H7 (cell line): ENCODE measurements at regions not wholly inside any gene's neighbourhood (a gene's known extent, or its start where the extent isn't known, plus 50 kb on each side); places are given as distances from the start of the nearest gene placed in this dataset.
A peak's percentile ranks its signal among the peaks of the same experiment; 100 is the strongest.

Source experiments
- DNase-seq: peaks from one replicate; pipeline ENCODE4 v3.0.0; 2012
- H3K27me3 ChIP-seq: 2 replicates; pipeline ENCODE4 v1.6.0; 2011; ENCODE audit warnings: mild to moderate bottlenecking, low read length; ENCODE audit not compliant: control insufficient read depth, insufficient read depth
- H3K36me3 ChIP-seq: replicated peaks from 2 replicates; pipeline ENCODE4 v1.5.1; 2011; ENCODE audit warnings: low read length; ENCODE audit not compliant: control insufficient read depth, insufficient read depth
- H3K4me3 ChIP-seq: 2 replicates; pipeline ENCODE4 v1.5.1; 2011; ENCODE audit warnings: low read depth, mild to moderate bottlenecking, control low read depth, low read length, moderate library complexity; ENCODE audit not compliant: insufficient read depth

DNA sequence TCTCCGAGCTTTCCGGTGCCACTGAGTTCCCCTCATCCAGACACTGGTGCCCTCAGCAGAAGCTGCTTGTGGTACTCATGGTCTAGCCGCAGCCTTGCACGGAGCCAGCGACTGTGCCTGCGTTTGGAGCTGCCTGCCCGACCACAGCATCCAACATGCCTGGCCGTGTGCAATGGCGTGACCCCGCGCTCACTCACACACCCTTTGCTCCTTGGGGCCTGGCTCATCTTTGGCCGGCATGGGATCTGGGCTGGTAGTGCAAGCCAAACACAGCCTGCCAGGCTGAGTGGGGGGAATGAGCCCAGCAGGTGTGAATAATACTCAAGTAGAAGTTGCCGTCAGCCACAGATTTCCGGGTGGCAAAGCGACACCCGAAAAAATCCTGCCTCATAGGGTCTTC, 1178.7 kb upstream of the GBE1 start:
- Histone ChIP-seq H3K27me3 (no peaks in the 10 kb centered on the region), H3K36me3 (no peaks in the 10 kb centered on the region), H3K4me3 (no peak overlapping the region)
- DNase-seq = no peak

- no peak for DNase-seq
- Histone ChIP-seq H3K27me3 (no peaks in the 10 kb centered on the region), H3K36me3 (no peaks in the 10 kb centered on the region), H3K4me3 (no peak overlapping the region)
These were observed 1178.1 kb upstream of the GBE1 start for GRCh38 chr3:82939491-82940097.

- Histone ChIP-seq H3K36me3 (no peaks in the 10 kb centered on the region), H3K4me3 (no peak overlapping the region), H3K27me3 (no peaks in the 10 kb centered on the region)
- DNase-seq = peak; percentile 7
These were observed 1177.4 kb upstream of the GBE1 start for GRCh38 chr3:82938821-82939328.

DNA sequence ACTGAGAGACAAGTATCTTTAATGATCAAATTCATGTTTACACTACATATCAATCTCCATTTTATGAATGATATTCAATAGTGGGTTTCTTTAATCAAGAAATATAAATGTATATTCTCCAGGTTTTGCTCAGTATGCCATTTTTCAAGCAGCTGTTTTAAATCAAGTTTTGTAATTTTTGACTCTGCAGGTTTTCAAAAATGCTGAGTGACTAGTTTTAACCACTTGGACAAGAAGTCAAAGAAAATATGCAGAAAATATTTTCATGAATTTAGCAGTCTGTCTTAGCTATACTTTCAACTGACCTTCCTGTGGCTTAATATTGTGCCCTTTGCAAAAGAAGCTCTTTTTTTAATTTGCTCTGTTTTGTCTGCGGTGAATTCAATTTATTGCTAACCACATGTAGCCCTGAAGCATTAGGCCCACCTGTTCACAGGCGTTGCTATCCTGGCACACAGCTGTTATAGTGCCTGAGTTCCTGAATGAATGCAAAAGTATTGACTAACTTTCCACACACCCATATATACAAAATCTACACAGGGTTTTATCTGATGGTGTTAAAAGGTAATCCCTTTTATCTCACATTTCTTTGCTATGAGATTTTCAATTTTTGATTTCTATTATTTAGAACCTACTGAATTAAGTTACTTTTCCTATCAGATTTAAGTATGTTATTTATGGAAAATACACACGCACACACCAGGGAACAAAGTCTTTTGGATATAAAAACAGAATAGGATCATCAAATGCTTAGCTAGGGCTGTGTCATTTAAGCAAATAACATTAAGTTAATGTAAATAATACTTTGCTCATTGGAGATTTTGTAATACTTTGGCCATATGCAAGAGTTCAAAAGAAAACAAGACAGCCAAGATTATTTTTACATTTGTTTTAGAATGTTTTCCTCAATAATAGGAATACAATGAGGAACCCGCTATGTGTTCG, 1166.1 kb upstream of the GBE1 start:
- H3K27me3 ChIP-seq = no peaks in the 10 kb centered on the region
- H3K4me3 ChIP-seq = no peak overlapping the region
- no peaks in the 10 kb centered on the region for H3K36me3 ChIP-seq
- DNase-seq = no peak

DNA sequence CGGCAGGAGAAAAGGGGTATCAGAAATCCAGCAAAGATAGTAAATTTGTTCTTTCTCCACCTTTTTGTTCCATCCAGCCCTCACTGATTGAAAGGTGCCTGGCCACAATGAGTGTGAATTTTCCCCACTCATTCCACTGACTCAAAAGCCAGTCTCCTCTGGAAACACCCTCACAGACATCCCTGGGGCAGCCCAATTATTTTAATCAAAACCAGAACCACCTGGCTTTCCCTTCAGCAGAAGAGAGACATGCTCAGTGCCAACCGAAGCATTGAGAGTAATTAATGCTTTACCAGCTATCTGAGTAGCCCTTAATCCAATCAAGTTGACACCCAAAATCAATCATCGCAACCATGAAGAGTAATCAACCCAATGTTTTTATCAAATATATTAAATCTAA, 1129.6 kb upstream of the GBE1 start:
- no peak for DNase-seq

DNA sequence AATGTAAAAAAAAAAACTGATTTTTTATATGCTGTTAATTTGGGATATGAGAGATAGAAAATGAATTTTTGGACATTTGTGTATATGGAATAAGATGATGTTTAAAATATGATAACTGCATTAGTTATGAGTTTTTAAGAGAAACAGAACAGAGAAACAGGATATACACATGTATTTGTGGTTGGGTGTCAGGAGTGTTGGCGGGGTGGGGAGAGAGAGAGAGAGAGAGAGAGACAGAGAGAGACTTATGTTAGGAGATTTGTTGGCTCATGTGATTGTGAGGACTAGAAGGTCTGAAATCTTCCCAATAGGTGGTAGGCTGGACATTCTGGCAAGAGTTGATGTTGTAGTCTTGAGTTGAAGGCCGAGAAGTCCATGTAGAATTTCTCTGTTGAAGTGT, 1121.6 kb upstream of the GBE1 start:
- DNase-seq = no peak
- no peaks in the 10 kb centered on the region for H3K27me3 ChIP-seq
- no peak overlapping the region for H3K4me3 ChIP-seq
- H3K36me3 ChIP-seq = no peaks in the 10 kb centered on the region

More for the DNA sequence above, 1129.6 kb upstream of the GBE1 start:
- no peaks in the 10 kb centered on the region for H3K36me3 ChIP-seq
- no peaks in the 10 kb centered on the region for H3K27me3 ChIP-seq
- no peak overlapping the region for H3K4me3 ChIP-seq

GRCh38 chr3:82875401-82875800, 1114.0 kb upstream of the GBE1 start:
- no peaks in the 10 kb centered on the region for H3K27me3 ChIP-seq
- H3K4me3 ChIP-seq = no peak overlapping the region
- no peak for DNase-seq
- no peaks in the 10 kb centered on the region for H3K36me3 ChIP-seq

- no peaks in the 10 kb centered on the region for H3K36me3 ChIP-seq
- H3K4me3 ChIP-seq = no peak overlapping the region
- DNase-seq = no peak
- H3K27me3 ChIP-seq = no peaks in the 10 kb centered on the region
These were observed 1078.4 kb upstream of the GBE1 start for GRCh38 chr3:82839871-82840270.

DNA sequence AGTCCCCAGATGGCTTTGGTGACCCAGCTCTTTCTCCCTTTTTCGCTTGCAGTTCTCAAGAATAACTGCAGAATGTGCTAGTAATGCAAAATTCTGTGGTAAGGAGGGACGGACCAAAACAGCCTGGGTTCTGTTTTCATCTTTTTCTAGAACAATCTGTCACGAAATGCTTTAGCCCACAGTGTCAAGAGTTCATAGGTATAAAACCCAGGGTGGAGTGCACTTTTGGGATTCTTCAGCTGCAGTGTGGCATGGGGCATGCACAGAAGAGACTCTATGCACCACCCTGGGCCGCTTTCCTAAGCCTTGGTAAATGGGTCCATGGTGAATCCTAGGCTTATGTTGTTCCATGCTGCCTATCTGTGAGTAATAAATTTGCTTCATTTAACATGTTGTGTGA, 1072.7 kb upstream of the GBE1 start:
- DNase-seq = no peak
- no peaks in the 10 kb centered on the region for H3K27me3 ChIP-seq
- H3K36me3 ChIP-seq = no peaks in the 10 kb centered on the region
- no peak overlapping the region for H3K4me3 ChIP-seq

DNA sequence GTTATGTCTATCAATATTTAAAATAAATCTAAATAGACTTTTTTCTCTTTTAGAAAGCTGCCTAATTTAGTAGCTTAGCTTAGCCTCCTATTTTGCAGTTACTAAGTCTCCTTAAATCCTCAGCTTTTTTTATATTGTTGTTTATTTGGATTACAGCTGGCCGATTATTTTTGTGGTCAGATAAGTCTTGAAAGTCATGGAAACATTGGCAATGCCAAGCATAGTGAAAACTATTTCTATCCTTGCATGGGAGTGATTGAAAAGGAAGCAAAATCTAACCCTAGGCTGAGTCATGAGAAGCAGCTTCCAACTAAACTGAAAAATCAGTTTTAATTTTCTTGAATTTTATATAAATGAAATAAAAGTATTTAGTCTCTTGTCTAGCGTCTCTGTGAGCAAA, 1063.0 kb upstream of the GBE1 start:
- DNase-seq = no peak
- Histone ChIP-seq H3K36me3 (no peaks in the 10 kb centered on the region), H3K27me3 (no peaks in the 10 kb centered on the region), H3K4me3 (no peak overlapping the region)

- Histone ChIP-seq H3K27me3 (no peaks in the 10 kb centered on the region), H3K36me3 (no peaks in the 10 kb centered on the region), H3K4me3 (no peak overlapping the region)
- DNase-seq = no peak
These were observed 1054.6 kb upstream of the GBE1 start for GRCh38 chr3:82816086-82816485.

DNA sequence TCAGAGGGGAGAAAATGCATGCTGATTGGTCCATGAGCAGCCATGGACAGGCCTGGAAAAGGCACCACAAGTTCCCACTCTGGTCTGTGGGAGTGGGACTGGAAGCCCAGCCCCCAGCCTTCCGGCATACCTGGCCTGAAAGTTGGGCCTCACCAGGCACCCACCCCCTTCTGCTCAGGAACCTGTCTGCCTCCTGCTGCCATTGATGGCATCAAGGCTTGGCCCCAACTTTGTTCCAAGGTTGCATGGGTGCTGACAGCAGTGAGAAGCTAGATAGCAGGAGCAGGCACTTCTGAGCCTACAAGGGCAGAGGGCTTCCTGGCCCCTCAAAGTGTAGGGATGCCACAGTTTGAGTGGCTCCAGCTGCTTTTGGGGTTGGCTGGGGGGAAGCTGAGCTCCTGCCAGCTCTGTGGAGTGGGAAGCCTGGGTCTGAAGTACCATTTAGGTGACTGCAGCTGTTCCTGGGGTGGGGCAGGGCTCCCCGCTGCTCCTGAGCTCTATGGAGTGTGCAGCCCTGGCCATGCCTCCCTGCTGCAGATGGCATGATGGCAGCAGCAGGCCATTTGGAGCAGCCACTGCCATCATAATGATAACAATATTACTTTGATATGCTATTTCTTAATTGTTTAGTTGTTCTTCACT, 1054.1 kb upstream of the GBE1 start:
- H3K36me3 ChIP-seq = no peaks in the 10 kb centered on the region
- no peak overlapping the region for H3K4me3 ChIP-seq
- no peak for DNase-seq
- no peaks in the 10 kb centered on the region for H3K27me3 ChIP-seq

DNA sequence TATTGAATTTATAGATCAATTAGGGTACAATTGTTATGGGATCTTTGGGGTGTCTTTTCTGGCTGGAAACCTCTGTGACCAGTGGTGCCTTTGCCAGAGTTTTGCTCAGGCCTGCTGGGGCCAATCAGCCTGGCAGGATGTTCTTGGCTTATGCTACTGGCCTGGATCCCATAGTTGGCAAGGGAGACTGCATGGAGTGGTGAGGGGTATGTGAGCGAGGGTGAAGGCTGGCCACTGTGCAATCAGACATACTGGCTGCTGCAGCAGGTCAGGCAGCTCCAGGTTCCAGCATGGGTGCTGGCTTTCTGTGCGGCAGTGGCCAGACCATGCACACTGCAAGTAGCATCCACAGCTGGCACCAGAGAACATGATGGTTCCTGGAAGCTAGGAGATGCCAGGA, 1053.2 kb upstream of the GBE1 start:
- no peak for DNase-seq
- Histone ChIP-seq H3K36me3 (no peaks in the 10 kb centered on the region), H3K27me3 (no peaks in the 10 kb centered on the region), H3K4me3 (no peak overlapping the region)

GRCh38 chr3:82807781-82808180, 1046.3 kb upstream of the GBE1 start:
- H3K27me3 ChIP-seq = no peaks in the 10 kb centered on the region
- H3K4me3 ChIP-seq = no peak overlapping the region
- no peaks in the 10 kb centered on the region for H3K36me3 ChIP-seq
- DNase-seq = no peak

DNA sequence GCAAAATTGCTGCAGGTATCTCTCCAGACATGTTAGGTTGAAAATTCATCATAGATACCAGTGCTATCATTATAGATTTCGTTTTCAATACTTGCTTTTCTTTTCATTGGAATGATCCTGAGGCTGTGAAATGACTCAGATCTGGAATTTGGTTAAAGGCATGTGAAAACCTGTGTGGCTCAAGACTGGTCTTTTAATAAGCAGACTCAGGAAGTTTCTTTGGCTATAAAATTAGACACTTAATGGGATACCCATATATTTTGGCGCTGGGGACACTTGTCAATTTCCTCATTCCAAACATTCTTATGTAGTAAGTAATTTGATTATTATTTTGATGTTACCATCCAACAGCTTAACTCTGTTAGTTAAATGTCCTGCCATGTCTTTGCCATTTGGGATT, 1041.1 kb upstream of the GBE1 start:
- no peaks in the 10 kb centered on the region for H3K36me3 ChIP-seq
- no peak for DNase-seq
- no peak overlapping the region for H3K4me3 ChIP-seq
- H3K27me3 ChIP-seq = no peaks in the 10 kb centered on the region
